ENCODE measurements at regions not wholly inside any gene's neighbourhood (a gene's known extent, or its start where the extent isn't known, plus 50 kb on each side); places are given as distances from the start of the nearest gene placed in this dataset.
"Not testable (repeated sequence)": the region's sequence is repeated elsewhere in the genome, so short reads cannot be mapped to it uniquely, and the experiment has no call there.

DNA sequence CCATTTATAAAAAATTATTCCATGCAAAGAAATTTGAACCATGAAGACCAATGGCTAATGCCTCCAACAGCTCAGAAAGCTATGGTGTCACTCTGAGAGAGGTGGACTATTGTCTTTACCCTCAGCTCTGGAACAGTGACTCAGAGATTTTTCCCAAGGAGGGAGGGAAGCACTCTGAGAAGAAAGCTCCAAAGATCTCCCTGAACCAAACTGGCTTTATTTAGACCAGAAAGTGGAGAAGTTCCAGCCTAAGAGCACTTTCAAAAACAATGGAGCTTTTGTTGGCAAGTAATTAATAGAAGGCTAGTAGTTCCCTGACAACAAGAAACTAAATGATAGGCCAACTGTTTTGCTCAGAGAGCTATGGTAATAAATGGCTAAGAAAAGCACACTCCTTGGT is 599.9 kb upstream of the MDGA2 start:
- DNase-seq: no peak

DNA sequence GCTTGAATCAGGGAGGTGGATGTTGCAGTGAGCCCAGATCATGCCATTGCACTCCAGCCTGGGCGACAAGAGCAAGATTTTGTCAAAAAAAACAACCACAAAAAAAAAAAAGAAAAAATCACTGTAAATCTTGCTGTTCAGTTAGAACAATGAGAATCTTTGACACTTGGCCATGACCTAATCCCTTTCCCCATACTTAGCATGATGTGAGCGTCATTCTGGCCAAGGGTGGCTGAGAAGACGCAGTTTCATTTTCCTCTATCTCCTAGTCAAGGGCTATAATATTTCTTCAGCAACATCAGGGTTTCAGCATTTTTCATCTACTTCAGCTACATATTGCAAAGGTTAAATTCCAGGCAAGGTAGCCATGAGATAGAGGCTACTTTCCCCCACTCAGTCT is 599.4 kb upstream of the MDGA2 start:
- POLR2A ChIA-PET (ENCODE audit: unreplicated experiment): no interaction called here
- BruUV-seq (replicated peaks): no TSS peak
- Histone ChIP-seq H3K9me3 (ENCODE audit: insufficient read depth, low read depth) (0 out of 2 replicates have a peak, but pooled peaks cover 4% of the 10 kb centered on the region), H3K9me2 (ENCODE audit: insufficient read depth) (no peaks in the 10 kb centered on the region), H4K20me1 (ENCODE audit: insufficient read depth) (no peaks in the 10 kb centered on the region), H3K79me2 (ENCODE audit: low read depth) (no peaks in the 10 kb centered on the region), H3K36me3 (ENCODE audit: low read depth) (no peaks in the 10 kb centered on the region), H3K27me3 (ENCODE audit: insufficient read depth, low read depth) (no peaks in the 10 kb centered on the region), H3K27ac (no peak overlapping the region), H3K4me3 (no peak overlapping the region), H3F3A (ENCODE audit: insufficient read depth, low read depth) (no peaks in the 10 kb centered on the region), H3K4me1 (replicated peaks; ENCODE audit: insufficient read depth) (no peaks in the 10 kb centered on the region), H3K4me2 (no peak overlapping the region), H2AFZ (no peak overlapping the region)
- no peak for DNase-seq
- TF ChIP-seq EZH2 (IDR thresholded peaks at IDR 0.05; ENCODE audit: low read depth) (no peak), CTCF (conservative IDR thresholded peaks at IDR 0.05) (no peak)
- intact Hi-C loops (cut with micrococcal nuclease; ENCODE audit: unreplicated experiment): no loop called here
- CTCF ChIA-PET: no interaction called here

More for the DNA sequence above, 599.9 kb upstream of the MDGA2 start:
- no peak overlapping the region for H3K4me2 ChIP-seq
- no peaks in the 10 kb centered on the region for H3K79me2 ChIP-seq (ENCODE audit: low read depth)
- H3K4me3 ChIP-seq: no peak overlapping the region
- TF ChIP-seq EZH2 (IDR thresholded peaks at IDR 0.05; ENCODE audit: low read depth): no peak
- no peak for TF ChIP-seq CTCF (conservative IDR thresholded peaks at IDR 0.05)
- CTCF ChIA-PET: no interaction called here
- H3K9me3 ChIP-seq (ENCODE audit: insufficient read depth, low read depth): 0 out of 2 replicates have a peak, but pooled peaks cover 4% of the 10 kb centered on the region
- no peaks in the 10 kb centered on the region for H3K4me1 ChIP-seq (replicated peaks; ENCODE audit: insufficient read depth)
- POLR2A ChIA-PET (ENCODE audit: unreplicated experiment): no interaction called here
- BruUV-seq (replicated peaks): no TSS peak
- H3K9me2 ChIP-seq (ENCODE audit: insufficient read depth): no peaks in the 10 kb centered on the region
- no peaks in the 10 kb centered on the region for H3K36me3 ChIP-seq (ENCODE audit: low read depth)
- H3K27ac ChIP-seq: no peak overlapping the region
- H2AFZ ChIP-seq: no peak overlapping the region
- no peaks in the 10 kb centered on the region for H3F3A ChIP-seq (ENCODE audit: insufficient read depth, low read depth)
- intact Hi-C loops (cut with micrococcal nuclease; ENCODE audit: unreplicated experiment): no loop called here
- no peaks in the 10 kb centered on the region for H3K27me3 ChIP-seq (ENCODE audit: insufficient read depth, low read depth)
- no peaks in the 10 kb centered on the region for H4K20me1 ChIP-seq (ENCODE audit: insufficient read depth)

DNA sequence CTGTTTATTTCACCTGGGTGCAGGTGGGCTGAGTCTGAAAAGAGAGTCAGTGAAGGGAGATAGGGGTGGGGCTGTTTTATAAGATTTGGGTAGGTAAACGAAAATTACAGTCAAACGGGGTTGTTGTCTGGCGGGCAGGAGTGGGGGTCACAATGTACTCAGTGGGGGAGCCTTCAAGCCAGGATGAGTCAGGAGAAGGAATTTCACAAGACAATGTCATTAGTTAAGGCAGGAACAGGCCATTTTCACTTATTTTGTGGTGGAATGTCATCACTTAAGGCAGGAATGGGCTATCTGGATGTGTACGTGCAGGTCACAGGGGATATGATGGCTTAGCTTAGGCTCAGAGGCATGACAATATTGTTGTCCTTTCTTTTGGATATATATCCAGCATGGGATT is 592.5 kb upstream of the MDGA2 start:
- H4K20me1 ChIP-seq (ENCODE audit: insufficient read depth); H3K4me2 ChIP-seq; BruUV-seq (replicated peaks); H3K4me1 ChIP-seq (replicated peaks; ENCODE audit: insufficient read depth); H3K4me3 ChIP-seq; intact Hi-C loops (cut with micrococcal nuclease; ENCODE audit: unreplicated experiment); CTCF ChIA-PET; POLR2A ChIA-PET (ENCODE audit: unreplicated experiment); H2AFZ ChIP-seq; H3K36me3 ChIP-seq (ENCODE audit: low read depth); H3K27me3 ChIP-seq (ENCODE audit: insufficient read depth, low read depth); H3K27ac ChIP-seq; H3K79me2 ChIP-seq (ENCODE audit: low read depth); DNase-seq; H3K9me2 ChIP-seq (ENCODE audit: insufficient read depth); H3K9me3 ChIP-seq (ENCODE audit: insufficient read depth, low read depth); H3F3A ChIP-seq (ENCODE audit: insufficient read depth, low read depth): not testable (repeated sequence)

DNA sequence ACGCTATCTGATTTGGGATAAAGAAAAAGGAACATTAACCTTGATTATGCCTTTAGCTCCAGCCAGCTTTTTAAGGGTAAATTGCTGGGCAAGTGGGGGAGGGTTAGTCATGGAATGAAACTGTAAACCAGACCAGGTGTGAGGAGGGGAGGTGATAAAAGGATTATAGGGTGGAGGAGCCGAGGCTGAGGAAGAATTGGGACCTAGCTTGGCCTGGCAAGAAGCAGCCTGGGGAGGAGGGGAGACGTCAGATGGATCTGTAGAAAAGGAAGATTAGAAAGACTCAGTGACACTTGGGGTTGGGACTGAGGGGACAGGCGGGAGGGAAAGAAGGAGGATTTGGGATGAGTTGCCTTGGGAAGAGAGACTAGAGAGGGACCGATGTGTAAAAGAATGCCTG is 590.8 kb upstream of the MDGA2 start:
- H3K9me2 ChIP-seq (ENCODE audit: insufficient read depth); intact Hi-C loops (cut with micrococcal nuclease; ENCODE audit: unreplicated experiment); BruUV-seq (replicated peaks); H3K36me3 ChIP-seq (ENCODE audit: low read depth); POLR2A ChIA-PET (ENCODE audit: unreplicated experiment); H2AFZ ChIP-seq; DNase-seq; H3K79me2 ChIP-seq (ENCODE audit: low read depth); H3K27me3 ChIP-seq (ENCODE audit: insufficient read depth, low read depth); H3K27ac ChIP-seq; H3K4me2 ChIP-seq; CTCF ChIA-PET; H3F3A ChIP-seq (ENCODE audit: insufficient read depth, low read depth); H3K4me1 ChIP-seq (replicated peaks; ENCODE audit: insufficient read depth); H3K9me3 ChIP-seq (ENCODE audit: insufficient read depth, low read depth); H3K4me3 ChIP-seq; H4K20me1 ChIP-seq (ENCODE audit: insufficient read depth): not testable (repeated sequence)

Measured in PC-9 (cell line).